GM19324 (cell line): ENCODE measurements at regions not wholly inside any gene's neighbourhood (a gene's known extent, or its start where the extent isn't known, plus 50 kb on each side); places are given as distances from the start of the nearest gene placed in this dataset.
"Not testable (repeated sequence)": the region's sequence is repeated elsewhere in the genome, so short reads cannot be mapped to it uniquely, and the experiment has no call there.

Experiments used
- ATAC-seq: cut with Tn5 transposase; IDR thresholded peaks from one replicate; pipeline ENCODE4 v1.9.1; 2021; ENCODE audit warnings: mild to moderate bottlenecking, moderate library complexity; ENCODE audit not compliant: unreplicated experiment, low FRiP score

DNA sequence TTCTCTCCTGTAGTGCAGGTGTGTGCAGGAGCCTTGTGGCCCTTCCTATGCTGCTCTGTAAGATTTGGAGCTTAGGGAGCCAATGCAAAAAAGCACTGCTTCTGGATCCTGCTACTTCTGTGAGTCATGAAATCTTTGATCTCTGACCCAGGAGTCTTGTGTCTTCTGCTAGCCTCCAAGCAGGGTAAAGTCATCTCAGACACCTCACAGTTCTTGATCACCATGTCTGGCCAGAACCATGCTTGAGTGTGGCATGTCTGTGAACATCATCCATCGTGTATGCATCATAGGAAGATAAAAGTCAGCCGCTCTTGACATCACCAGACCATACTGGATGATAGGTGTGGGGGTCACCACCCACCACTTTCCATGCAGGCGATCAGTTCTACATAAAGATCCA, 247.8 kb downstream of the RPLP1 start:
- ATAC-seq, result no peak

DNA sequence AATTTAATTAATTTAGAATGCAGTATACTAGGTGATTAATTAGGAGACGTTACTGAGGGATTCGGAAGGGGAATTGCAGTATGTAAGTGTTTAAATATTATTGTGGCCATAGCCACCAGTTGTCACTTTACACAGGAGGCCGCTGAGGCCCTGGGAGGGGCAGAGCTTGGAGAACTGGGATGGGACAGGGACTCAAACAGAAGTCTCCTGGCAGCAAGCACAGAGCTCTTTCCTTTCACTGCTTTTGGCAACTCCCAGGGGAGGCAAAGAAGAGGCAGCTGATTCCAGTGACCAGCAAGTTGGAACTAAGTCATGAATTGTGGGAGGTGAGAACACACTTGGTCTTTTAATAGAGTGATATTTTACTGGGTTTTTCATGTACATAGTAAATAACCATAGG, 248.6 kb downstream of the RPLP1 start:
- ATAC-seq, result no peak

DNA sequence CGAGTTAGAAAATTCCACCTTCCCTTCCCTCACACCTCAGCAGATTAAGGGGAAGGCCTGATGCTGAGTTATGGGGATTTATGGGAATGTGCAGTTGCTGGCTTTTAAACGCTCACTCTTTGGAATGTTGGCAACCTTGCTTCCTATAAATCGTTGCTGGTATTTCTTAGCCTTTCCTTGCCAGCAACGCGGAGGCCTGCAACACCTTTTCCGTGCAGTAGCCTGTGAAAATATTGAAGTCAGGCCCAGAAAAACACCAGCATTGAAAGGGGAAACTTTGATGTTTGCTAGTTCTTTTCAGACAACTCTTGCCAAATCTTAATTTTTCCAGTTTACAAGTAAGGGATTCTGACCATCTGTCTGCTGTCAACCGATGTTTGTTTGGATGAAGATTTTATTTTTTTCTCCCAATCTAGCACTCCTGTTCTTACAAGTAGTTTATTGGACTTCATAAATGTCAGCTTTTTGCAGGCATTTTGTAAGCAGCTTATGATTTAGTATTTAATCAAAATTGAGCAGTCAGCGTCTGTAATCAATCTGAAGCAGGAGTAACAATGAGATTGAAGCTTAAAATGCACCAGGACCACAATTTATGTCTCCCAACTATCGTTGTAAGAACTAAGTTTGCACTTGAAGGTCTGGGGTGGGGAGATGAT, 251.0 kb downstream of the RPLP1 start:
- ATAC-seq, result no peak

DNA sequence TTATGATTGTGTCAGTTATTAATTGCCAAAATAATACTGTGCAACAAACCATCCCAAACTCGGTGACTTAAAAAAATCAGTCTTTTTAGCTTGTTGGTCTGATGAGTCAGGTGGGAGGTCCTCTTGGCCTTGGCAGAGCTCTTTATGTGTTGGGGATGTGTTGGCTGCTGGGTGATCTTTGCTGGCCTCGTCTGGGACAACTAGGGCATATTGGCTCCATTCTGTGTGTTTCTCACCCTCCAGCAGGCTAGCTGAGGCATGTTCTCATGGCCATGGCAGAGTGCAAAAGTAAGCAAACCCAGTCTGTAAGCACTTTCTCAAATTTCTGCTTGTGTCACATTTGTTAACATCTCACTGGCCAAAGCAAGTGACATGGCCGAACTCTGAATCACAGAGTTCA, 251.6 kb downstream of the RPLP1 start:
- no peak for ATAC-seq

DNA sequence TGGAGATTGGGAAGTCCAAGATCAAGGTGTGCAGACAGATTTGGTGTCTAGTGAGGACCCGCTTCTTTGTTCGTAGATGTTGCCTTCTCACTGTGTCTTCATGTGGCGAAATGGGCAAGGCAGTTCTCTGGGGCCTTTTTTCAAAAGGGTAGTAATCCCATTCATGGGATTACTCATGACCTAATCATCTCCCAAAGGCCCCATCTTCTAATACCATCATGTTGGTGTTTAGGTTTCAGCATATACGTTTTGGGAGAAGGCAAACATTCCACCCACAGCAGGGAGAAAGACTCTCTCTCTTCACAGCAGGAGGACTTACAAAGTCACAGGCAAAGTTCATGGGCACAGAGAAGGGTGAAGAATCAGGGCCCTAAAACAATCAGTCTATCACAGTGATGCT, 252.1 kb downstream of the RPLP1 start:
- ATAC-seq, result no peak

DNA sequence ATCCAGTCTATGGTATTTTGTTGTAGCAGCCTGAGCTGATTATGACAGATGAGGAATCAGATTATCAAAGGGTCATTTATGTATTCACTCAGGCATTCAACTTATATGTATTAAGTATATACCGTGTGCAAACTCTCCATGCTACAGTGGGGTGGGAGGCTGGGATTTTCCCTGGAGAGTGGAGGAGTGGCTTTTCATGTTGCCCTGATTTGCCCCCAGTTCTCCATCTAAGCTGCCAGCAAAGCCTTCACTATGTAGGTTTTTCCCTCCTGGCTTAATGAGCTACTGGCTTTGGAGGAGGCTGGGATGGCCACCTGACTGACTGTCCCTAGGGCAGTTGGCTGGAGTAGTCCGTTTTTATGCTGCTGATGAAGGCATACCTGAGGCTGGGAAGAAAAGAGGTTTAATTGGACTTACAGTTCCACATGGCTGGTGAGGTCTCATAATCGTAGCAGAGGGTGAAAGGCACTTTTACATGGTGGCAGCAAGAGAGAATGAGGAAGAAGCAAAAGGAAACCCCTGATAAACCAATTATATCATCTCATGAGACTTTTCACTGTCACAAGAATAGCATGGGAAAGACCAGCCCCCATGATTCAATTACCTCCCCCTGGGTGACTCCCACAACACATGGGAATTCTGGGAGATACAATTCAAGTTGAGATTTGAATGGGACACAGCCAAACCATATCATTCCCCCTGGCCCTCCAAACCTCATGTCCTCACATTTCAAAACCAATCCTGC, 253.9 kb downstream of the RPLP1 start:
- no peak for ATAC-seq

DNA sequence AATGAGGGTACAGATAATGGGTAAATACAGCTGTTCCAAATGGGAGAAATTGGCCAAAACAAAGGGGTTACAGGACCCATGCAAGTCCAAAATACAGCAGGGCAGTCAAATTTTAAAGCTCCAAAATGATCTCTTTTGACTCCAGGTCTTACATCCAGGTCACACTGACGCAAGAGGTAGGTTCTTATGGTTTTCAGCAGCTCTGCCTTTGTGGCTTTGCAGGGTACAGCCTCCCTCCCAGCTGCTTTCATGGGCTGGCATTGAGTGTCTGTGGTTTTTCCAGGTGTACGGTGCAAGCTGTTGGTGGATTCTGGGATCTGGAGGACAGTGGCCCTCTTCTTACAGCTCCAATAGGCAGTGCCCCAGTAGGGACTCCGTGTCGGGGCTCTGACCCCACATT, 254.6 kb downstream of the RPLP1 start:
- not testable (repeated sequence) for ATAC-seq

DNA sequence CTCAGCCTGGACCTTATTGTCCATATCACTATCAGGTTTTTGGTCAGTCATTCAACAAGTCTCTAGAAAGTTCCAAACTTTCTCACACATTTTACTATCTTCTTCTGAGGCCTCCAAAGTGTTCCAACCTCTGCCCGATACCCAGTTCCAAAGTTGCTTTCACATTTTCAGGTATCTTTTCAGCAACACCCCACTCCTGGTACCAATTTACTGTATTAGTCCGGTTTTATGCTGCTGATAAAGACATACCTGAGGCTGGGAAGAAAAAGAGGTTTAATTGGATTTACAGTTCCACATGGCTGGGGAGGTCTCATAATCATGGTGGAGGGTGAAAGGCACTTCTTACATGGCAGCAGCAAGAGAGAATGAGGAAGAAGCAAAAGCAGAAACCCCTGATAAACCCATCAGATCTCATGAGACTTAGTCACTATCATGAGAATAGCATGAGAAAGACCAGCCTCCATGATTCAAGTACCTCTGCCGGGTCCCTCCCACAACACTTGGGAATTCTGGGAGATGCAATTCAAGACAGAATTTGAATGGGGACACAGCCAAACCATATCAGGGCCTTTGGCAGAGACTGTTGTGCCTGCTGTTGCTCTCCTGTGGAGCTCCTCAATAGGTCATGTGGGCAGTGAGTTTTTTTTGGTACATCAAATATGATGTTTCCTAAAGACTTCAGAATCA, 256.0 kb downstream of the RPLP1 start:
- ATAC-seq, result not testable (repeated sequence)

DNA sequence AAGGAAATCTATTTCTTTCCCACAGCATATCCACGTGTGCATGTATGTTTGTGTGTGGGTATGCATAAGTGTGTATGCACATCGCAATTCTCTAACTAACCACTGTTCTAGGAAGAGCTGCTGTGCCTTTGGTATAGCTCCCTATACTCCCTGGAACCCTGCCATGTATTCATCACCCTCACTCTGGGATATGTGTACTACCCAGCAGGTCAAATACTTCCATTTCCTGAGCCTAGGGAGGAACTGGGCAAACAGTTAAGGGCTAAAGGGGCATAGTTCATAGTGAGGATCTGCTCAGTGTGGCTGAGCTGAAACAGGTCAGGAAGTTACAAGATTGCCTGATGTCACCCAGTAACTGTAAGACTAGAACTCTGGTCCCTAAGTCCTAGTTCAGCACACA, 260.4 kb downstream of the RPLP1 start:
- no peak for ATAC-seq

DNA sequence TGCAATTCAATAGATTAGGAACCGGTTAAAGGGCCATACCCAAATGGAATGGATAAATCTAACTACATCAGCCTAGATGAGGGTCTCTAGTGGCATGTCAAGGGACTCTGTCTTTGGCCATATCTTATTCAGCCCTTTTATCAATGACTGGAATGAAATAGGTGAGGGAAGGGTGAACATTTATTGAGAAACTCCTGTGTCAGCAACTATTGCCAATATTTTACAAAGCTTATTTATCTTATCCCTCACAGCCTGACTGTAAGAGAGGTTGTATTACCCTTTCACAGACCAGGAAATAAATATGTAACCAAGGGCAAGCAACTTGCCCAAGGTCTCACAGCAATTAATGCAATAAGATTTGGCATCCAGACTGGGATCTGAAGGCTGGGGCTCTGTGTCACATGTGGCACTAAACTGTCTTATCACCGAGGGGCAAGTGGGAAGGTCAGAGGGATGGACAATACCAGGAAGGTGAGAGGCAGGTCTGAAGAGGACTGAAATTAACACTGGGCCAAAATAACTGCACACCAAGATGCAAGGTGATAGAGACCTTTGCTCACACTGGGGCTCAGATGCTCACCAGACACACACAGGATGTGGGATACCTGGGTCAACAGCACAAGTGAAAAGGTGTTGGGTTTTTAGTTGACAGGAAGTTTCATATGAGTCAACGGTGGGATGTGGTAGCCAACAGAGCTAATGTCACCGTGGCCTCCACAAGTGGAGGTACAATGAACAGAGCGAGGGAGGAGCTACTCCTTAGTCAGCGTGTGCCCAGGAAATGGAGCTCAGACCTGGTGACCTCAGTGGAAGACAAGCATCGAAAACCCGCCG, 261.3 kb downstream of the RPLP1 start:
- peak; percentile 64 for ATAC-seq

DNA sequence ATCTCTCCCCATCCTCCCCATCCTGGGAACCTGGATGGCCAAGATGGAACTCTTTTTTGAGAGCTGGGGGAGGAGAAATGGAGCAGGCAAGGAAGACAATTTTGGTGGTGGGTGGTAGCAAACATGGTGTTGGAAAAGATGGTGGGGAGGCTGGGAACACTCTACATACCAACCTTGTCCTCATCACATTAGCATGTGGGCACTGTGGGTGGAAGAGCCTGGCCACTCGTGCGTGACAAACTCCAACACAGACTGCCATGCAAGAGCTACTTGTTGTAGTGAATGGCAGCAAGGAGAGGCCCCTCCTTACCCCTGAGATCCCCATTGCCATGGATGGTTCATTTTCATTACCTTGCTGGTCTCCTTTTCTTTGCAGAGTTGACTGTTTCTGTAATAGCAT, 262.6 kb downstream of the RPLP1 start:
- ATAC-seq, result no peak

DNA sequence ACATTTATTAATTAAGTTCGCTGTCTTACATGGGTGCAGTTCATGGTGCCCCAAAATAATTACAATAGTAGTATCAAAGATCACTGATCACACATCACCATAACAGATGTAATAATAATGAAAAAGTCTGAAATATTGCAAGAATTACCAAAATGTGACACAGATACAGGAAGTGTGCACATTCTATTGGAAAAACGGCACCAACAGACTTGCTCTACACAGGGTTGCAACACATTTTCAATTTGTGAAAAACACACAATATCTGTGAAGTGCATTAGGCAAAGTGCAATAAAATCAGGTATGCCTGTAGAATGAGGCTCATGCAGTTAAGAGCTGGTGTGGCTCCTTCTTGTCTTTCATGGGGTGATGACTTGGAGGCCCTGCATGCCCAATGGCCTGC, 265.8 kb downstream of the RPLP1 start:
- ATAC-seq, result no peak

DNA sequence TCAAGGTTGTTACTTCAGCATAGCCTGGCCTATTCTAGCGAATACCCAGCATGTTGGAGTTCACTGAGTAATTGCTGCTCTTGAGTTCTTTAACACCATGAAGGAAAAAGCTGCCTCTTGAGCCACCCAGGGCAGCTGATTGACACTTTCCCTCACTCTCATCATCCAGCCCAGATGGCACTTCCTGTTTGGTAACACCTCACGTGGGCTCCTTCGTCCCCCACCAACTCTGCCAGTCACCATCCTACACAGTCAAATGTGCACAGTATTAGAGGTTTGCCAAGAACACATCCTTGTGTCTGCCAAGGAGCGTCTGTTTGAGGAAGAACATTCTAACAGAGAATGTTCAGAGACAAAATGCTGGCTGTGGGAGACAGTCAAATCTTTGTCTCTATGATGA, 266.3 kb downstream of the RPLP1 start:
- no peak for ATAC-seq

DNA sequence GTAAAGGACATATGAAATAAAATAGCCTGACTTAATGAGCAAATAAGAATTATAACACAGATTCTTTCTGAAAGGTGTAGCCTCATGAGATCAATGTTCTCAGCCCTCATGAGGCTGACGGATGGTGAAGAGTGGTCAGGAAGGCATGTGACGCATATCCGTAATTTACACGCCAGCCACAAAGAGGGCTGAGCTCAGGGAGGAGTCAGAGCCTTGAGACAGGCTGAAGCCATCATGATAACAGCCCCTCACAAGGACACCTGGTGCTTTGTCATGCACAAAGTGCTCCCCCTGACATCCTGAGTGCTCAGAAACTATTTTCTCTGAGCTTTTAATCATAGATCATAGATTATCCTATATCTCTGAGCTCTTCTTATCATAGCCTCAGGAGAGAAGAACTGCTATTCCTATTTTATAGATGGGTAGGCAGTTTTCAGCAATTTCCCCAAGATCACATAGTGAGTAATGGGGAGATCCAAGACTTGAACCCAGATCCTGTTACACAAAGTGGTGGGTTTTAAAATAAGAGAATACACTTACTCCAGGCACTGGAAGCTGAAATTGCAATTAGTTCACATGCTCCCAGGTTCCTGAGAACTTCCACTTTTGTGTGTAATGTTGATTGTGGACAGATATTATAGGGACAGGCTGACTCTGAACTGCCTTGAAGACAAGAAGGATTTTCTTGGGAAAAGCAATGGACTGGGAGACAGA, 267.1 kb downstream of the RPLP1 start:
- no peak for ATAC-seq

DNA sequence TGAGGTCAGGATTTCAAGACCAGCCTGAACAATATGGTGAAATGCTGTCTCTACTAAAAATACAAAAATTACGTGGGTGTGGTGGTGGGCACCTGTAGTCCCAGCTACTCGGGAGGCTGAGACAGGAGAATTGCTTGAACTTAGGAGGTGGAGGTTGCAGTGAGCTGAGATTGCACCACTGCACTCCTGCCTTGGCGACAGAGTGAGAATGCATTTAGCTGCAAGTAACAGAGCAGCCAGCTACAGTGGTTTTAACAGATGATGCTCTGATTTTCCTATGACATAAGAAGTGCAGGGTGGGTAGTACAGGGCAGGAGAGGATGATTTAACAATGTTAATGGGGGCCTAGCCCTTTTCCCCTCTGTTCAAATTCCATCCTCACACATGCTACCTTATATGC, 267.9 kb downstream of the RPLP1 start:
- no peak for ATAC-seq

DNA sequence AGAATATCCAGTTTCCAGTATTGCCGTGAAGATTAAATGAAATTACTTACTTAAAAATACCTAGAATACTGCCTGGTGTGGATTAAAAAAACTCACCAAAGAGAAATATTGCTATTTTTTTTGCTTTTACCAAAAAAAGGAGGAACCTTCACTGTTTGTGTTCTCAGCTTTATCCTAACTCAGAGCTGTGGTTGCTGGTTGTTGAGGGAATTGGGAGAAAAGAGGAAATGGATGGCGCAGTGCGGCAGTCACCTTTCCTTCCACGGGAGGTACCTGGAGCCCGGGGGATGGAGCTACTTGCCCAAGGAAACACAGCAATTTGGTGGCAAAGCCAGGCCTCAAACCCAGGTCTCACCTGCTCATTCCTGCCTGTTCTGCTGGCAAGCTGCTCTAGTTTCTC, 270.3 kb downstream of the RPLP1 start:
- ATAC-seq, result no peak

DNA sequence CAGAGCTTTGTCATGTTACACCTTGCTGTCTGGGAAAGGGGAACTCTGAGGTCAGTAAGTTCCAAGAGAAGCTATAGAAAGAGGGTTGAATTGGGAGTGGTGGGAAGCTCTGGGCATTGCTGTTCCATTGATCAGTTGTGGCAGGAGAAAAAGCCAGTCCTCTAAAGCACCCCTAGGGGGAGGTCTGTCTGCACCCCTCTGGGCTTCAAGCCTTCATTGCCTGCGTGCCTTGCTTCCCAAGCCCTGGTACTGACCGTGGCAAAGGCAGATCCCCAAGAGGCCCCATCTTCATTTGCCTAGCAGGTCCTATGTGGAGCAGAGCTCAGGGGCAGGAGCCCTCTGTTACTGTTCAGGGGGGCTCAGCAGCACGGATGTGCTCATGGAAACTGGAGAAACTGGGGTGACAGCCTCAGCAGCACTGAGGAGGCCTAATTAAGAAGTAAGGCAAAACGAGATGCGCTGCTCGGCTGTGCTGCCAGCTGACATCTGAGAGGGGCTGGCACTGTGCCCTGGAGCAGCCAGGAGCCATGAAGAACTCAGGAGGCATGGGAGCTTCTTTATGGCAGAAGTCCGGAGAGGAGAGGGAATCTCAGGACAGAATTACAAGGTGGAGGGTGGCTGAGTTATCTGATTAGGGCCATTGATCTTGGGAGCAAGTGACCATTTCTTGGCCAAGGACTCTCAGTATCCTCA, 270.9 kb downstream of the RPLP1 start:
- no peak for ATAC-seq

DNA sequence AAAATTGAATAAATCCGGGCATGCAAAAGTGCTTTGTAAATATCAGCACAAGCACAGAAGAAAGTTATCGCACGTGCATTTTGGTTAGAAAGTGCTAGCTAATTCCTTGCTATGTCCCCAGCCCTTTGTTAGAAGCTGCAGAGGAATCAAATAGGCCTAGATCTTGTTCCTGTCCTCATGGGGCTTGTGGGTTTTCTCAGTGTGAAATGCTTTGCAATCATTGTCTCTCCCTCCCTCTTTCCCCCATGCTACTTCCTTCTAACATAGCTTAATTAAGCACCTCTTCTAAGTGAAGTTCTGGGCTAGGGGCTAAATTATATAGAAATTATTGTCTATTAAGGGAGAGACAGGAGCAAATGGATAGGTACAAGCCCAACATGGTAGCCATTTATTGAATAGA, 271.7 kb downstream of the RPLP1 start:
- ATAC-seq, result no peak

DNA sequence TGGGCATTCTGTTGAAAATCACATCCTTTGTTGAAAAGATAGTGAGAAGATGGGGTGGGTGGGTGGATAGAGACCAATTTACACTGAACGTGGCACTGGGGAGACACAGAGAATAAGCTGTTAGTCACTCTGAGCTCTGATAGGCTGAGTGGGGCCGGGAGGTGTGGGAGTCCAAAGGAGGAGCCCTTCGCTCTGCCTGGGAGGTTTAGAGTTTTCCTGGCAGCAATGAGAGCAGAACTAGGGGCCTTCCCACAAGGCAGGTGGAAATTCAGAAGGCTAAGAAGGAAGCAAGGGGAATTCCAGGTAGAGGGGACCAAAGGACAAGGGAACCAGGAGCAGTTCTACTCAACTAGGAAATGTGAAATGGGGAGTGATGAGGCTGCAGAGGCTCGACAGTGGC, 272.7 kb downstream of the RPLP1 start:
- no peak for ATAC-seq

DNA sequence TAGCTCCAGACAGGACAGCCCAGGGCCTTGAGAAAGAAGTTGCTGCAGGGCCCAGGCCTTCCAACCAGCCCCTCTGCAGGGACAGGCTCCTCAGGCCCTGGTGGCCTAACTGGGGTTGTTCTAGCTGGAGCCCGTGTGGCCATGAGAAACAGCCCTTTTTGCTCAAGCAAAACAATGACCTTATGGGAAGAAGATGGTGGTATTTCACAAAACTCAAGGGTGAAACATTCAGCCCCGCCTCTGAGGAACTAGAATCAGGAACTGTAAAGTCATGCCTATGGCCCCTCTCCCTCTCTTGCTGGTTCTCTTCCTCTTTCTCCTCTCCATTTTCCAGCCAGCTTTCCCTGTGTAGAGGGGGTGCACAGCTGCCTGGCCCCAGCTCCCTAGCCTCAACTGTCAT, 273.3 kb downstream of the RPLP1 start:
- ATAC-seq, result no peak
